Ascending aorta (tissue), 2 donors: ENCODE measurements at regions not wholly inside any gene's neighbourhood (a gene's known extent, or its start where the extent isn't known, plus 50 kb on each side); places are given as distances from the start of the nearest gene placed in this dataset.

Experiments used
- DNase-seq, 2 donors: peaks; one replicate each; pipeline ENCODE4 v3.0.0-alpha.2; 2019; ENCODE audit warnings: low spot score in 2 of 2
- H3K27ac ChIP-seq, 2 donors: fragments of 200-600 bp; sonication (generic); one replicate each; pipeline ENCODE4 v1.5.1; 2016 to 2017; ENCODE audit warnings: mild to moderate bottlenecking in 1 of 2
- H3K27me3 ChIP-seq: fragments of 200-600 bp; sonication (generic); one replicate; pipeline ENCODE4 v1.5.1; 2017
- H3K36me3 ChIP-seq, 2 donors: fragments of 200-600 bp; sonication (generic); one replicate each; pipeline ENCODE4 v1.5.1; 2016
- H3K4me1 ChIP-seq, 2 donors: fragments of 200-600 bp; sonication (generic); one replicate each; pipeline ENCODE4 v1.5.1; 2016 to 2017; ENCODE audit warnings: mild to moderate bottlenecking in 1 of 2
- H3K4me3 ChIP-seq, 2 donors: fragments of 200-600 bp; sonication (generic); one replicate each; pipeline ENCODE4 v1.5.1; 2016 to 2017; ENCODE audit warnings: mild to moderate bottlenecking in 1 of 2
- H3K9me3 ChIP-seq, 2 donors: fragments of 200-600 bp; sonication (generic); one replicate each; pipeline ENCODE4 v1.5.1; 2016
- CTCF ChIP-seq, 3 experiments: fragments of 200-600 bp in 2 of 3; fragments of 450-650 bp in 1 of 3; sonication (generic) in 2 of 3; IDR thresholded peaks; one replicate each; pipeline ENCODE4 v1.5.1; 2016 to 2019; ENCODE audit warnings: antibody characterized with exemption in 3 of 3, mild to moderate bottlenecking in 1 of 3, moderate library complexity in 1 of 3
- intact Hi-C: fragments of 100-400 bp; cut with DNase I; formaldehyde crosslinking; loops from one replicate; pipeline ENCODE4 v1.15.1; 2023

GRCh38 chr9:80885894-80886293, 803.5 kb downstream of the TLE1 start:
- intact Hi-C loops, result no loop called here

GRCh38 chr9:80883826-80884579, 805.3 kb downstream of the TLE1 start:
- intact Hi-C loops, result no loop called here
- Histone ChIP-seq H3K27ac (no peak overlapping the region), H3K27me3 (no peaks in the 10 kb centered on the region), H3K9me3 (no peaks in the 10 kb centered on the region), H3K36me3 (no peaks in the 10 kb centered on the region), H3K4me1 (no peaks in the 10 kb centered on the region), H3K4me3 (no peak overlapping the region)
- DNase-seq, result no peak
- no peak for TF ChIP-seq CTCF (IDR thresholded peaks at IDR 0.05)

More at GRCh38 chr9:80885894-80886293, 803.5 kb downstream of the TLE1 start:
- Histone ChIP-seq H3K9me3 (no peaks in the 10 kb centered on the region), H3K4me3 (no peak overlapping the region), H3K36me3 (no peaks in the 10 kb centered on the region), H3K4me1 (no peaks in the 10 kb centered on the region), H3K27ac (no peak overlapping the region), H3K27me3 (no peaks in the 10 kb centered on the region)
- no peak for TF ChIP-seq CTCF (IDR thresholded peaks at IDR 0.05)
- no peak for DNase-seq

GRCh38 chr9:80883426-80883825, 805.9 kb downstream of the TLE1 start:
- Histone ChIP-seq H3K4me3 (no peak overlapping the region), H3K27ac (no peak overlapping the region), H3K9me3 (no peaks in the 10 kb centered on the region), H3K36me3 (no peaks in the 10 kb centered on the region), H3K27me3 (no peaks in the 10 kb centered on the region), H3K4me1 (no peaks in the 10 kb centered on the region)
- DNase-seq, result no peak
- no peak for TF ChIP-seq CTCF (IDR thresholded peaks at IDR 0.05)
- intact Hi-C loops, result no loop called here

GRCh38 chr9:80881940-80882339, 807.4 kb downstream of the TLE1 start:
- TF ChIP-seq CTCF (IDR thresholded peaks at IDR 0.05), result no peak
- Histone ChIP-seq H3K27ac (no peak overlapping the region), H3K36me3 (no peaks in the 10 kb centered on the region), H3K27me3 (no peaks in the 10 kb centered on the region), H3K4me1 (no peaks in the 10 kb centered on the region), H3K9me3 (no peaks in the 10 kb centered on the region), H3K4me3 (no peak overlapping the region)
- intact Hi-C loops, result no loop called here
- no peak for DNase-seq

GRCh38 chr9:80881320-80881719, 808.0 kb downstream of the TLE1 start:
- Histone ChIP-seq H3K4me1 (no peaks in the 10 kb centered on the region), H3K9me3 (no peaks in the 10 kb centered on the region), H3K27me3 (no peaks in the 10 kb centered on the region), H3K36me3 (no peaks in the 10 kb centered on the region), H3K27ac (no peak overlapping the region), H3K4me3 (no peak overlapping the region)
- TF ChIP-seq CTCF (IDR thresholded peaks at IDR 0.05), result no peak
- DNase-seq, result no peak
- intact Hi-C loops, result no loop called here

- Histone ChIP-seq H3K36me3 (no peaks in the 10 kb centered on the region), H3K27me3 (no peaks in the 10 kb centered on the region), H3K9me3 (no peaks in the 10 kb centered on the region), H3K4me3 (no peak overlapping the region), H3K27ac (no peak overlapping the region), H3K4me1 (no peaks in the 10 kb centered on the region)
- DNase-seq, result no peak
- intact Hi-C loops, result no loop called here
- TF ChIP-seq CTCF (IDR thresholded peaks at IDR 0.05), result no peak
These were observed 810.8 kb downstream of the TLE1 start for GRCh38 chr9:80878556-80878955.
